Activated CD8-positive, alpha-beta memory T cell treated with anti-CD3 and anti-CD28 coated beads, Interleukin-2, amount 10 ng/mL, durations not matched to agents 7 days and 5 days (primary cell): ENCODE measurements at regions not wholly inside any gene's neighbourhood (a gene's known extent, or its start where the extent isn't known, plus 50 kb on each side); places are given as distances from the start of the nearest gene placed in this dataset.
"Not testable (repeated sequence)": the region's sequence is repeated elsewhere in the genome, so short reads cannot be mapped to it uniquely, and the experiment has no call there.

Experiments
- ATAC-seq: fragments of 150-1000 bp; cut with Tn5 transposase; one replicate; pipeline ENCODE4 v1.10.0; 2021; ENCODE audit warnings: moderate library complexity
- CTCF ChIA-PET: fragments of 350-600 bp; sonication (Branson Sonifier 250); formaldehyde crosslinking; loops from one replicate; lab custom pipeline; 2021; ENCODE audit warnings: antibody characterized with exemption; lab: Charles Lee
- DNase-seq: peaks from one replicate; pipeline ENCODE4 v3.0.0-alpha.2; 2020
- H3K27ac Mint-ChIP-seq: one replicate; pipeline ENCODE4 v1.8.0; 2021; ENCODE audit warnings: mild to moderate bottlenecking, mixed read lengths
- H3K27me3 Mint-ChIP-seq: one replicate; pipeline ENCODE4 v1.8.0; 2021; ENCODE audit warnings: mixed read lengths
- H3K36me3 Mint-ChIP-seq: one replicate; pipeline ENCODE4 v1.8.0; 2021; ENCODE audit warnings: mild to moderate bottlenecking, mixed read lengths
- H3K4me1 Mint-ChIP-seq: one replicate; pipeline ENCODE4 v1.8.0; 2021; ENCODE audit warnings: mixed read lengths
- H3K4me3 Mint-ChIP-seq: one replicate; pipeline ENCODE4 v1.8.0; 2021; ENCODE audit warnings: mild to moderate bottlenecking, moderate library complexity, mixed read lengths
- H3K9me3 Mint-ChIP-seq: one replicate; pipeline ENCODE4 v1.8.0; 2022; ENCODE audit warnings: low read depth, mixed read lengths

DNA sequence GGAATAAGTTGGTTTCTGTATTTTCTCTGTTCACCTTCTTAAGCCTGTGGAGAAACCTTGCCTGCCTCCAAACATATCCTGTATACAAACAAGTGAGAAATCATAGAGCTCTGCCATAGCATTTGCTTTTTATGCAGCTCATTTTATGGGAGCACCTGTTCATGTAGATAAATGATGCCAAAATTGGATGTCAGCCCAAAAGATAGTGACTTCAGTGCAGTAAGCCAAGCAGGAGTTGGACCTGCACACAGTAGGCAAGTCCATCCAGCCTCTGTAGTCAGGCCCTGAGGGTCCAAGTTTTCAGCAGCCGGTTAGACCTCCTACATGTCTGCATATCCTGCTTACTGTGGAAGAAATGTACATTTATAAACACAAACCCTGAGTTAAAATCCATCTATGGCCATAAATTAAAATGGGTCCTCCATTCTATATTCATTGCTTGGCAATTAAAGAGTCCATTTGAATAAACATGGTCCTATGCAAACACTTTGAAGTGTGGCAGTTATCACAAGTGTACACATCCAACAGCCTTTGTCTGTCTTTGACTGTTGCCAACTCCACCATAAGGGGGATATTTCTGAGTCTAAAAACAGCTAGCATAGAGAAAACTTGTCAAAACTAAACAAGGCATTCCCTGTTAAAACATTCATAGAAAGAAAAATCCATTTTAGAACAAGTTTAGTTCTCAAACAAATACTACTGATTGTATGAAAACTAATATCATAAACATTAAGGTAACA lies 847.8 kb downstream of the RPS29 start:
- H3K9me3 Mint-ChIP-seq = peaks cover 12% of the 10 kb centered on the region
- DNase-seq (no peak), ATAC-seq (no peak)
- no peaks in the 10 kb centered on the region for H3K27me3 Mint-ChIP-seq
- H3K4me1 Mint-ChIP-seq = no peaks in the 10 kb centered on the region
- no peak overlapping the region for H3K4me3 Mint-ChIP-seq
- CTCF ChIA-PET = no interaction called here
- no peak overlapping the region for H3K27ac Mint-ChIP-seq
- H3K36me3 Mint-ChIP-seq = no peaks in the 10 kb centered on the region

- Mint-ChIP-seq H3K27me3 (no peaks in the 10 kb centered on the region), H3K9me3 (peaks cover 7% of the 10 kb centered on the region), H3K4me3 (no peak overlapping the region), H3K4me1 (no peaks in the 10 kb centered on the region), H3K27ac (no peak overlapping the region), H3K36me3 (no peaks in the 10 kb centered on the region)
- DNase-seq = no peak
- CTCF ChIA-PET = no interaction called here
- ATAC-seq = no peak
Observed at GRCh38 chr14:48735607-48736006, 850.6 kb downstream of the RPS29 start.

GRCh38 chr14:48731260-48731659 lies 854.9 kb downstream of the RPS29 start:
- Mint-ChIP-seq H3K27ac (no peak overlapping the region), H3K27me3 (no peaks in the 10 kb centered on the region), H3K4me1 (no peaks in the 10 kb centered on the region), H3K4me3 (no peak overlapping the region), H3K36me3 (no peaks in the 10 kb centered on the region), H3K9me3 (peaks cover 9% of the 10 kb centered on the region)
- CTCF ChIA-PET = no interaction called here
- ATAC-seq (no peak), DNase-seq (no peak)

DNA sequence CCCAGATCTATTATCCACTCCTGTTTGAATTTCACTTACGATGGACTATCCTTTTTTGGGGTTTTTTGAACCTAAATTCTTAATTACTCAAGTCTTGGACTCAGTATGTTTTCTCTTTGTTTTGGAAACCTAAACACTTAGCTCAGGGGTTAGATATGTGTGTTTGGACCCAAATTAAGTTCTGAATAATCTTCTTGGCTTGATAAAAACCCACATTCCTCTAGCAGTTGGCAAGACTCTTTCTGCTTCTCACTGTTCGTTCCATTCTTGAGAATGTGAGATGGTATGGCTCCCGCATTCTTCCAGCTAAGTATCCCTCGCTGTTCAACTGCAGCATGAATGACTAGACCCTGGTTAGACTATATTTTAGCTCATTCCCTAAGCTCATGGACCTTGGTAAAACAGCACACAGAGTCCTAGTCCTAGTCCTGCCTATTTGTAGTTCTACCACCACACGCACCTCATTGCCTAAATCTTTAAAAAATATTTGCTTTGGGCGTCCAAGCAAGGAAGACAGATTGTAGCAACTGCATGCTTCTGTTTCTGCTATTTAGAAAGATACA lies 860.0 kb downstream of the RPS29 start:
- CTCF ChIA-PET = no interaction called here
- DNase-seq (no peak), ATAC-seq (no peak)
- Mint-ChIP-seq H3K27ac (no peak overlapping the region), H3K4me3 (no peak overlapping the region), H3K9me3 (peaks cover 8% of the 10 kb centered on the region), H3K36me3 (no peaks in the 10 kb centered on the region), H3K4me1 (no peaks in the 10 kb centered on the region), H3K27me3 (no peaks in the 10 kb centered on the region)

GRCh38 chr14:48725051-48725734 lies 861.0 kb downstream of the RPS29 start:
- Mint-ChIP-seq H3K36me3 (no peaks in the 10 kb centered on the region), H3K4me1 (no peaks in the 10 kb centered on the region), H3K9me3 (peaks cover 8% of the 10 kb centered on the region), H3K27me3 (no peaks in the 10 kb centered on the region), H3K27ac (no peak overlapping the region), H3K4me3 (no peak overlapping the region)
- ATAC-seq = no peak
- DNase-seq = no peak
- CTCF ChIA-PET = no interaction called here

DNA sequence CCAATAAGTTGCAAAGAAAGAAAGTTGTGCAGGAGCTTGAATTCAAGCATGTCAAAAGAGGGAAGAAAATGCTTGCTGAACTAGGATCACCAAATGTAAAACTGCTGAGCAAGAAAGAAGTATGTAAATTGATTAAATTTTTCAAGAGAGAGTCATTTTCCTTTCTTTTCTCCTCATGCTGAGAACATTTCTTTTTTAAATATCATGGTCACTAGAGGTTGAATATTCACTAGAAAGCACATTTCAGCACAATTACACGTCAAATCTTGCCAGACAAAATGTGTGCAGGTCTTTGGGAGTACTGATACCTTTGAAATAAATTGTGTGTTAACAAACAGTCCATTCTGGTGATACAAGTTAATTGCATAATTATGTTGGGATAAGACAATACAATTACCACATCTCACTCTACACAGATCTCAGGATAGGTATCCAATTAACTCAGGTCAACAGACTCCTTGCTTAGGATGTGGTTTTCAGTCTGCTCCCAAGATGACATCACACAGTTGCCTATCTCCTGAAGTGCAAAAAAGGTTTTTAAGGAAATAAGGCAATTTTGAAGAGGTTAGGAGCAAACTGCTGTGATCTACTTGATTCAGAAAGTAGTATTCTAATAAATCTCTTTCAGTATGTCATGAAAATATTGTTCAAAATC lies 862.2 kb downstream of the RPS29 start:
- Mint-ChIP-seq H3K27ac (no peak overlapping the region), H3K4me1 (no peaks in the 10 kb centered on the region), H3K36me3 (no peaks in the 10 kb centered on the region), H3K4me3 (no peak overlapping the region), H3K27me3 (no peaks in the 10 kb centered on the region), H3K9me3 (peaks cover 10% of the 10 kb centered on the region)
- CTCF ChIA-PET = no interaction called here
- DNase-seq (no peak), ATAC-seq (no peak)

DNA sequence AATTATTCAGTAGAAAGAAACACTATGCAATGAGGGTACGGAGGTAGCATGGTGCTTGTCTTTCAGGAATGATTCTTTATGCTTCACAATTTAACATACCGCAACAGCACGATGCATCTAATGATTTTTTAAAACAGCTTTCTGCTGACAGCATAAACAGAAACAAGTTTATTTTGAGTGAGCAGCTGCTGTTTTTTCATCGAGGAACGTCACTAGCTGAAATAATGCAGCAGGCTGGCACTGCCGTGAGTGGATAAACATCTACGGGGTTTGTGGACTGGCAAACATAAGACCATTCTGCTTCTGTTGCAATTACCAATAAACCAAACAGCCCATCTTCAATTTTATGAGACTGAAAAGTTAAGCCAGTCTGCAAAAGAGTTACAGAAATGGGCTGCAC lies 871.8 kb downstream of the RPS29 start:
- no peak for ATAC-seq
- no peaks in the 10 kb centered on the region for H3K36me3 Mint-ChIP-seq
- peaks cover 2% of the 10 kb centered on the region for H3K9me3 Mint-ChIP-seq
- H3K4me1 Mint-ChIP-seq = no peaks in the 10 kb centered on the region
- no peaks in the 10 kb centered on the region for H3K27me3 Mint-ChIP-seq
- no peak overlapping the region for H3K4me3 Mint-ChIP-seq
- no peak for DNase-seq
- CTCF ChIA-PET = no interaction called here
- H3K27ac Mint-ChIP-seq = no peak overlapping the region

DNA sequence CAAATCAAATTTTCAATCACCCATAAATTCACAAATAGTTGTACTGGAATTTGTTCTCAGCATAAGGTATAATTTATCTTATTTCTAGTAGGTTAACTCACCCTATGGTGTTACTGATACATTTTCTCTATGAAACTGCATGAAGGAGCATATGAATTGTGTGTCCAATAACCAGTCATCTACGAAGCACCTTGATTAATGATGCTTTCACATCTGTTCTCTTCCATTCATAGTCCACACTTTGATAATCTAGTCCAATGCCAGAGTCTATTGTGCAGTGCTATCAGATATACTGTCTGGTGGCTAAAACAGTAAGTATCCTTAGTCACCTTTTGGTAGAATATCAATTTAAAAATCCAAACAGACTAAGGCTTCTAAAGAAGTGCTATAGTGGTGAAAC lies 876.0 kb downstream of the RPS29 start:
- Mint-ChIP-seq H3K27ac (no peak overlapping the region), H3K9me3 (peaks cover 4% of the 10 kb centered on the region), H3K27me3 (no peaks in the 10 kb centered on the region), H3K36me3 (no peaks in the 10 kb centered on the region), H3K4me3 (no peak overlapping the region), H3K4me1 (no peaks in the 10 kb centered on the region)
- ATAC-seq (no peak), DNase-seq (no peak)
- CTCF ChIA-PET = no interaction called here

DNA sequence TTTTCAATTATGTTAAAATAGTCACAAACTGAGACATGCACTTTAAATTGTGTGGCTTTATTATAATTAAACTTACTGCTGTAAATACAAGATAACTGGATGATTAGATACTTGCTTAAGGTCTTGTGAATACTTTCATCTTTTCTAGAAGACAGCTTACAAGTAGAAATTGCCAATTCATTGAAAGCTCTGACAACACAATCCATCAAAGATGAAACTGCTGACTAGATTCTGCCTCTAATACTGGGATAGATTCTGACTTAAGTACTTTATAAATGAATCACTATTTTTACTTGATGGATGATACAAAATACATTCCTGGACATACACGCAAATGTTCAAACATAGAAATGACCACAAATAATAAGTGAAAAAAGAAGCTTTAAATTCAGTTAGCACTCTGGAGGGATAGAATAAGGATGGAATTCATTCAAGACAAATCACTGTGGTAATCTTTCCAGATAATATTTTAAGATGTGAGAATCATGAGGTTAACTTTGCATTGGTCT lies 876.8 kb downstream of the RPS29 start:
- no peak overlapping the region for H3K4me3 Mint-ChIP-seq
- no peak overlapping the region for H3K27ac Mint-ChIP-seq
- DNase-seq (no peak), ATAC-seq (no peak)
- peaks cover 4% of the 10 kb centered on the region for H3K9me3 Mint-ChIP-seq
- no peaks in the 10 kb centered on the region for H3K4me1 Mint-ChIP-seq
- H3K36me3 Mint-ChIP-seq = no peaks in the 10 kb centered on the region
- no peaks in the 10 kb centered on the region for H3K27me3 Mint-ChIP-seq
- CTCF ChIA-PET = no interaction called here

- H3K27me3 Mint-ChIP-seq = no peaks in the 10 kb centered on the region
- H3K9me3 Mint-ChIP-seq = peaks cover 7% of the 10 kb centered on the region
- H3K36me3 Mint-ChIP-seq = no peaks in the 10 kb centered on the region
- ATAC-seq = no peak
- H3K4me3 Mint-ChIP-seq = no peak overlapping the region
- H3K4me1 Mint-ChIP-seq = no peaks in the 10 kb centered on the region
- no peak for DNase-seq
- no peak overlapping the region for H3K27ac Mint-ChIP-seq
- CTCF ChIA-PET = no interaction called here
Observed at GRCh38 chr14:48704639-48705038, 881.5 kb downstream of the RPS29 start.

DNA sequence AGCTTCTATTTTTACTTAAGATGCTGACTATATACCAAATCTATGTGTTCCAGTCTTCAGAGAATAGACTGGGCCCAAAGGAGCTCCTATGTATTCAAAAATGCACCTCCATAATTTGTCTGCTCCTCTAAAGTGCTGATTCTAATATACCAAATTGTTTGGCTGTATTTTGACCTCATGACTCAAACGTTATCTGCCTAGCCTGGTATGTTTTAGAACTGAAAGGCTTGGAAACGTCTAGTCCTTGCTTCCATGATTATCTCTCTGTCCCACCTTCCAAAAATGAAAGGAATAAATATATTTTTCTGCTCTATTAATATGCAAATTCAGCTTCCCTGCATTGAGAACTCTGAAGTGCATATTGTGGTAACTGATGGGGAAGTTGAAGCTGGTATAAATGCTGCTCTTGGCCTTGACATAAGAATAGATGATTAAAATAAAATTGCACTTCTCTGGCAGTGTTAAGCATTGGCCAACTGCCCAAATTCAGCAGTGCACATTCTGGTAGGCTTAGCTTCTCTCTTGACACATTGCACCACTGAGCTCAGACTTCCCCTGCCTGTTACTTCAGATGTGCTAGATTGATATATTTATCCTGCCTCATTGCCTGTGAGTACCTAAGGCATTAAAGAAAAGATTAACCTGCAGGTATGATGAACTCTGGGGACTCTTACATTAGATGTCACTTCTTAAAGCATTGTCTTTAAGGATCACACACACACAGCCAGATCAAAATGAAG lies 882.3 kb downstream of the RPS29 start:
- H3K4me1 Mint-ChIP-seq = no peaks in the 10 kb centered on the region
- DNase-seq (no peak), ATAC-seq (no peak)
- no peak overlapping the region for H3K27ac Mint-ChIP-seq
- H3K4me3 Mint-ChIP-seq = no peak overlapping the region
- CTCF ChIA-PET = no interaction called here
- H3K9me3 Mint-ChIP-seq = peaks cover 9% of the 10 kb centered on the region
- no peaks in the 10 kb centered on the region for H3K36me3 Mint-ChIP-seq
- no peaks in the 10 kb centered on the region for H3K27me3 Mint-ChIP-seq

GRCh38 chr14:48697362-48697761 lies 888.8 kb downstream of the RPS29 start:
- ATAC-seq, H3K27me3 Mint-ChIP-seq, H3K27ac Mint-ChIP-seq, CTCF ChIA-PET, DNase-seq, H3K4me1 Mint-ChIP-seq, H3K4me3 Mint-ChIP-seq, H3K36me3 Mint-ChIP-seq: not testable (repeated sequence)
- H3K9me3 Mint-ChIP-seq = peaks cover 15% of the 10 kb centered on the region

- Mint-ChIP-seq H3K36me3 (no peaks in the 10 kb centered on the region), H3K9me3 (peaks cover 11% of the 10 kb centered on the region), H3K4me3 (no peak overlapping the region), H3K27ac (no peak overlapping the region), H3K4me1 (no peaks in the 10 kb centered on the region), H3K27me3 (no peaks in the 10 kb centered on the region)
- CTCF ChIA-PET = no interaction called here
- ATAC-seq (no peak), DNase-seq (no peak)
Observed at GRCh38 chr14:48693793-48694192, 892.4 kb downstream of the RPS29 start.
